D721Med (cell line): ENCODE measurements at regions not wholly inside any gene's neighbourhood (a gene's known extent, or its start where the extent isn't known, plus 50 kb on each side); places are given as distances from the start of the nearest gene placed in this dataset.

Experiments used
- DNase-seq: peaks from one replicate; pipeline ENCODE4 v3.0.0; 2011; ENCODE audit warnings: low spot score; ENCODE audit not compliant: insufficient read length
- FAIRE-seq: peaks from 2 replicates; lab custom pipeline; 2011; peaks lifted over from hg19 to GRCh38; lab: Jason Lieb, UNC
- TF ChIP-seq, protein P1 (sequence below): IDR thresholded peaks from 2 replicates; pipeline ENCODE4 v1.5.1; 2012; ENCODE audit warnings: mild to moderate bottlenecking, control low read depth; ENCODE audit not compliant: insufficient read depth; ENCODE audit errors: missing control alignments

DNA sequence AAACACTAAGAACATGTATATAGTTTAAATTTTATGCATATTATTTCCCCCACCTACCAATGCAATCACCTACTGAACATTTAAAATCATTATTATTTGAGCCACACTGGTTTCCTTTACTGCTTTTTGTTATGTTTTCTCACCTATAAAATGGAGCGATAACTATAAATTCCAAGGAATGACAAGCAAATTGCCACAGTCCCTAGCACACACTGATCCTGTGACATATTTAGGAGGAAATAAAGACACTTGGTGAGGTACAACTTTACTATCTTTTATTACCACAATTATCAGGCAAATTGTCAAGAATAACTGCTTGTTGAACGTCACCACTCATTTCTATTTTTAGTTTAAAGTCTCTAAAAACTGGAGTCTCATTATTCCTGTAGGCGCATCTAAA is 1693.6 kb downstream of the EFNA5 start:
- TF ChIP-seq, protein P1, sequence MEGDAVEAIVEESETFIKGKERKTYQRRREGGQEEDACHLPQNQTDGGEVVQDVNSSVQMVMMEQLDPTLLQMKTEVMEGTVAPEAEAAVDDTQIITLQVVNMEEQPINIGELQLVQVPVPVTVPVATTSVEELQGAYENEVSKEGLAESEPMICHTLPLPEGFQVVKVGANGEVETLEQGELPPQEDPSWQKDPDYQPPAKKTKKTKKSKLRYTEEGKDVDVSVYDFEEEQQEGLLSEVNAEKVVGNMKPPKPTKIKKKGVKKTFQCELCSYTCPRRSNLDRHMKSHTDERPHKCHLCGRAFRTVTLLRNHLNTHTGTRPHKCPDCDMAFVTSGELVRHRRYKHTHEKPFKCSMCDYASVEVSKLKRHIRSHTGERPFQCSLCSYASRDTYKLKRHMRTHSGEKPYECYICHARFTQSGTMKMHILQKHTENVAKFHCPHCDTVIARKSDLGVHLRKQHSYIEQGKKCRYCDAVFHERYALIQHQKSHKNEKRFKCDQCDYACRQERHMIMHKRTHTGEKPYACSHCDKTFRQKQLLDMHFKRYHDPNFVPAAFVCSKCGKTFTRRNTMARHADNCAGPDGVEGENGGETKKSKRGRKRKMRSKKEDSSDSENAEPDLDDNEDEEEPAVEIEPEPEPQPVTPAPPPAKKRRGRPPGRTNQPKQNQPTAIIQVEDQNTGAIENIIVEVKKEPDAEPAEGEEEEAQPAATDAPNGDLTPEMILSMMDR: no peak

DNA sequence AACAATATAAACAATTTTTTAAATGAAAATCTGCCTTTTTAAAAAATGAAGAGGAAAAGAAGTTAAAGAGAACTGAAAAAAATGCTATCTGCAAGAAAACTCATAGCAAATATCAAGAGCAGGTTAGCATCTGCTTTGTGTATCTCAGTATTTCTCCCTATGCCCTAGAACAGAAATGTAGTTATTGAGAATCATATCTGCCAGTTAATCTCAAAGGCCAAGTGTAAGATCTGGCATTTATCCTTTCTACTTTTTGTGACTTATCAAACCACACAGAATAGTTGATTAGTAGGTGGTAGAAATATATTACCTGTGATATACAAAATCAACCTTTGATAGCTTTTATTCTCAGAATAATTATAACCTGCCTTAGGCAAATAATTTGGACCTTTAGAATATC is 1699.8 kb downstream of the EFNA5 start:
- FAIRE-seq (no peak), DNase-seq (no peak)
- TF ChIP-seq, protein P1: no peak

More for the DNA sequence above, 1693.6 kb downstream of the EFNA5 start:
- no peak for DNase-seq
- FAIRE-seq: no peak

DNA sequence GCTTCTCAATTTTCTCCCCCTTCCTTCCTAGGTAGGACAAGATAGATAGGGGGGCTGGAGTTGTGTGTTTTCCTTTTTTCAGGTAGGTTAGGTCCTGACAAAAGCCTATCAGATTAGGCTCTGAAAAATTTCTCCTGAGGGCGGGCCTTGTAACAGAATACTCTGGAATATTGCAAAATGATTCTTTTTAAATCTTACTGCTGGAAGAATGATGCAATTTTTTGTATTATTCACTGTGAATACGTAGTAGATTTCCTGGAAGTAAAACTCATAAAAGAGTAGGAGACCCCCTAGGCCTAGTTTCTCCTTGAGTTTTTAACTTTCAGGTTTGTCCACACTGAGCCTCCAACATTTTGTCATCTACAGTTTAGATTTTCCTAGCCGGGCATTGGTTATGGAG is 1701.8 kb downstream of the EFNA5 start:
- TF ChIP-seq, protein P1: no peak
- no peak for FAIRE-seq
- DNase-seq: no peak

DNA sequence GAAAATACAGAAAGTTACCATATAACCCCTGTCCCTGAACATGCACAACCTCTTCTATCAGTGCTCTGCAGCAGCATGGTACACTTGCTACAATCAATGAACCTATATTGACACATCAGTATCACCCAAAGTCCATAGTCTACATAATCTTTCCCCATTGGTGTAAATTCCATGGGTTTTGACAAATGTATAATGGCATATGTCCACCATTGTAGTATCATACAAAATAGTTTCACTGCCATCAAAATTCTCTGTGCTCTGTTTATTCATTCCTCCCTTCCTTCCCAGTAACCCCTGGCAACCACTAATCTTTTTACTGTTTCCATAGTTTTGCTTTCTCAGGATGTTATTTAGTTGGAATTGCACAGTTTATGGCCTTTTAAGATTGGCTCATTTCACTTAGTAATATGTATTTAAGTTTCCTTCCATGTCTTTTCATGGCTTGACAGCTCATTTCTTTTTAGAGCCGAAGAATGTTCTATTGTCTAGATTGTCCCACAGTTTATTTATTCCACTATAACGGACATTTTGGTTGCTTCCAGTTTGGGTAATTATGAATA is 1707.0 kb downstream of the EFNA5 start:
- no peak for FAIRE-seq
- TF ChIP-seq, protein P1: no peak
- no peak for DNase-seq

DNA sequence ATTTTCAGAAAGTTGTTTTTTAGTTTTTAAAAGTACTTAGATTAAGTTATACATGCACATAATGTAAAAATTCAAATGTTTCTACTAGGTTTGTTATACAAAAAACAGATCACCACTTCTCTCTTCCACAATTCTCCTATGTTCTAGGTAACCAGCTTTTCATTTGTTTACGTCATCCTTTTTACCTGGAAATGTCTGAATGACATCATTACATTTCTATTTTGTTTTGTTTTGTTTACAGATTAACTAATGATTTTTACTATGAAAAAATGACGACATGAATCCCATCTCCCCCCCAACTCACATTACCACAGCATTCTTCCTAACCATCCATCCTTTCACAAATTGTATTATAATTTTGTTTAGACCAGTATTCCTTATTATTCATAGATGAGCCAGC is 1709.2 kb downstream of the EFNA5 start:
- TF ChIP-seq, protein P1: no peak
- FAIRE-seq (no peak), DNase-seq (no peak)

DNA sequence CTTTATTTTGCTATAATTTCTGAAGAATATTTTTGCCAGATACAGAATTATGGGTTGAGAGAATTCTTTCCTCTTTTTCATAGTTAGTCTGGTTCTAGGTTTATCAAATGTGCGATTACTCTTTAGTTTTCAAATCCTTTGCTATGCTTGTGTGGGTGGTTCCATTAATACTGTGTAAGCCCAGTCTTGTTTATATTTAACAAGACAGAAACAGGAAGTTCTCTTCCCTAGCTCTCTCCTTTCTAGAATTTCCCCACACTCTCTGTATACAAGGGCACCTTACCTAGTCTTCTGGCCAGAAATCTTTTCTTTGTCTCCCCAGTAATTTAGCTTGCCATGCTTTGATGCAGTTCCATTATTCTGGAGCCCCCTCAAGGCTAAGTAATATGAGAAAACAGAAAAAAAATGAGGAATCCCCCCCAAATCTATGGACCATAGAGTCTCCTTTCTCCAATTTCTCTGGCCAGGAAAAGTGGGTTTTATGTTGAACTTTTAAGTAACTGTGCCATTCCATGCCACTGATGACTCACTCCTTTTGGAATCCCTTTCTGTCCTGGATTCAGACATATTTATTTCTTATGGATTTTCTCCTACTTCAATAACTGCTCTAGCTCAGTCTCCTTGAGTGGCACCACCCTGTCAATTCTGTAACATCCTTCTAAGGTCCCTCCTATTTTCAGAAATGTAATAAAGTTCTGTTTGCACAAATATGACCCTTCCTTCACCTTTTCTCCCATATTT is 1714.1 kb downstream of the EFNA5 start:
- TF ChIP-seq, protein P1: no peak
- no peak for FAIRE-seq

DNA sequence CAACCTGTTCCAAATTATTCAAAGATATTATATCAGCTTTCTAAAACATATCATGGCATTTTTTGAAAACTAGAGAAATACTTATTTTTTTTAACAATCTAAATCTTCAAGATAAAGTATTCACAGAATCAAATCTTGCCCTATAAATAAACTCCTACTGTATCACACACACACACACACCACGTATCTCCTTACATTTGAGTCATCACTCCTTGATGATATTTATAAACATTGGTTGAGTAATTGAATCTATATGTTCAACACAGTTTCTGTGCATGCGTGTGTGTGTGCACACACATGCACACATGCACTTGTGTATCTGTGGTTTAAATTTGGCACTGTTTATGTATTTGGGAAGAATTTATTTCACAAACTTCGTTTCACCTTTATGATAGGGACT is 1716.4 kb downstream of the EFNA5 start:
- DNase-seq (no peak), FAIRE-seq (no peak)

More for the DNA sequence above, 1714.1 kb downstream of the EFNA5 start:
- DNase-seq: no peak

More for the DNA sequence above, 1716.4 kb downstream of the EFNA5 start:
- TF ChIP-seq, protein P1: no peak
